CD14-positive monocyte (primary cell): ENCODE measurements at regions not wholly inside any gene's neighbourhood (a gene's known extent, or its start where the extent isn't known, plus 50 kb on each side); places are given as distances from the start of the nearest gene placed in this dataset.
A peak's percentile ranks its signal among the peaks of the same experiment; 100 is the strongest.

Experiments used
- DNase-seq, 3 donors: peaks; one replicate each; pipeline ENCODE4 v3.0.0-alpha.2; 2011 to 2022
- H2AFZ ChIP-seq: 2 replicates; pipeline ENCODE4 v1.6.0; 2012; ENCODE audit warnings: mild to moderate bottlenecking, low read depth, low read length, inconsistent platforms; ENCODE audit not compliant: insufficient read depth, poor library complexity, severe bottlenecking
- H3K27ac ChIP-seq, 2 donors: 1 replicate in 1 of 2; 2 replicates in 1 of 2; pipeline ENCODE4 v1.5.1; 2012 to 2013; ENCODE audit warnings: low read length in 2 of 2, control low read depth in 1 of 2, inconsistent platforms in 1 of 2, low read depth in 1 of 2, mild to moderate bottlenecking in 1 of 2
- H3K27me3 ChIP-seq, 2 donors: one replicate each; pipeline versions ENCODE4 v1.6.0 to v1.6.1; 2011 to 2013; ENCODE audit warnings: low read length in 2 of 2; ENCODE audit not compliant: control insufficient read depth in 2 of 2, insufficient read depth in 2 of 2
- H3K36me3 ChIP-seq, 2 donors: replicated peaks in 1 of 2; 1 replicate in 1 of 2; 2 replicates in 1 of 2; pipeline versions ENCODE4 v1.5.1 to v1.6.1; 2012 to 2013; ENCODE audit warnings: low read length in 2 of 2, control low read depth in 1 of 2, inconsistent platforms in 1 of 2, mild to moderate bottlenecking in 1 of 2; ENCODE audit not compliant: insufficient read depth in 2 of 2, control insufficient read depth in 1 of 2
- H3K4me1 ChIP-seq, 2 donors: 1 replicate in 1 of 2; 2 replicates in 1 of 2; pipeline versions ENCODE4 v1.5.1 to v1.6.1; 2012 to 2013; ENCODE audit warnings: low read length in 2 of 2, control low read depth in 1 of 2, inconsistent platforms in 1 of 2, mild to moderate bottlenecking in 1 of 2, moderate library complexity in 1 of 2; ENCODE audit not compliant: insufficient read depth in 2 of 2, control insufficient read depth in 1 of 2
- H3K4me2 ChIP-seq: replicated peaks from 2 replicates; pipeline ENCODE3; 2012; ENCODE audit warnings: low read length, moderate library complexity, mild to moderate bottlenecking; ENCODE audit not compliant: poor library complexity, severe bottlenecking; ENCODE audit errors: extremely low read depth
- H3K4me3 ChIP-seq, 3 experiments: fragments of 200-600 bp in 1 of 3; sonication (generic) in 1 of 3; replicated peaks in 1 of 3; 1 replicate in 2 of 3; 2 replicates in 1 of 3; pipeline ENCODE4 v1.5.1; 2011 to 2013; ENCODE audit warnings: low read length in 3 of 3, mild to moderate bottlenecking in 3 of 3, control low read depth in 2 of 3, low read depth in 2 of 3, inconsistent platforms in 1 of 3, moderate library complexity in 1 of 3
- H3K79me2 ChIP-seq: 2 replicates; pipeline ENCODE4 v1.6.0; 2012; ENCODE audit warnings: mild to moderate bottlenecking, control low read depth, inconsistent platforms, low read length, moderate library complexity; ENCODE audit not compliant: insufficient read depth
- H3K9ac ChIP-seq: 2 replicates; pipeline ENCODE4 v1.6.0; 2017; ENCODE audit warnings: low read length, mild to moderate bottlenecking; ENCODE audit not compliant: insufficient read depth, poor library complexity, severe bottlenecking
- H3K9me3 ChIP-seq, 2 donors: replicated peaks in 1 of 2; 1 replicate in 1 of 2; 2 replicates in 1 of 2; pipeline versions ENCODE4 v1.5.1 to v1.6.1; 2012 to 2013; ENCODE audit warnings: low read length in 2 of 2, control low read depth in 1 of 2; ENCODE audit not compliant: control insufficient read depth in 1 of 2, insufficient read depth in 1 of 2
- H4K20me1 ChIP-seq: 2 replicates; pipeline ENCODE4 v1.6.0; 2012; ENCODE audit warnings: mild to moderate bottlenecking, low read length, control low read depth, moderate library complexity; ENCODE audit not compliant: insufficient read depth
- H3K27ac Mint-ChIP-seq, 7 donors: one replicate each; pipeline ENCODE4 v1.8.0; 2020; ENCODE audit warnings: mild to moderate bottlenecking in 7 of 7, mixed read lengths in 7 of 7, moderate library complexity in 6 of 7, inconsistent platforms in 2 of 7
- H3K27me3 Mint-ChIP-seq, 3 donors: one replicate each; pipeline ENCODE4 v1.8.0; 2021 to 2022; ENCODE audit warnings: low read depth in 3 of 3, mild to moderate bottlenecking in 3 of 3, mixed read lengths in 3 of 3, moderate library complexity in 3 of 3, inconsistent platforms in 1 of 3
- H3K36me3 Mint-ChIP-seq, 2 donors: one replicate each; pipeline ENCODE4 v1.8.0; 2020; ENCODE audit warnings: mixed read lengths in 2 of 2, inconsistent platforms in 1 of 2, mild to moderate bottlenecking in 1 of 2
- H3K4me1 Mint-ChIP-seq: one replicate; pipeline ENCODE4 v1.8.0; 2020; ENCODE audit warnings: mild to moderate bottlenecking, mixed read lengths
- H3K4me3 Mint-ChIP-seq, 2 donors: one replicate each; pipeline ENCODE4 v1.8.0; 2020; ENCODE audit warnings: mild to moderate bottlenecking in 2 of 2, mixed read lengths in 2 of 2, moderate library complexity in 1 of 2
- H3K9me3 Mint-ChIP-seq, 7 donors: one replicate each; pipeline ENCODE4 v1.8.0; 2020 to 2022; ENCODE audit warnings: mixed read lengths in 7 of 7, mild to moderate bottlenecking in 6 of 7, moderate library complexity in 6 of 7, inconsistent platforms in 2 of 7
- CTCF ChIP-seq: fragments of 200-600 bp; IDR thresholded peaks from one replicate; pipeline ENCODE4 v1.8.0; 2022; ENCODE audit warnings: antibody characterized with exemption, mild to moderate bottlenecking
- WGBS: methylation state at CpG from one replicate; pipeline ENCODE4 v1.1.5; 2013; ENCODE audit warnings: missing lambda C conversion rate; ENCODE audit not compliant: insufficient coverage; 5-methylcytosine and 5-hydroxymethylcytosine counted together
- intact Hi-C, 2 donors: fragments of 100-400 bp; cut with micrococcal nuclease; formaldehyde crosslinking; loops; one replicate each; pipeline versions ENCODE4 v1.15.0 to v1.15.1; 2023

DNA sequence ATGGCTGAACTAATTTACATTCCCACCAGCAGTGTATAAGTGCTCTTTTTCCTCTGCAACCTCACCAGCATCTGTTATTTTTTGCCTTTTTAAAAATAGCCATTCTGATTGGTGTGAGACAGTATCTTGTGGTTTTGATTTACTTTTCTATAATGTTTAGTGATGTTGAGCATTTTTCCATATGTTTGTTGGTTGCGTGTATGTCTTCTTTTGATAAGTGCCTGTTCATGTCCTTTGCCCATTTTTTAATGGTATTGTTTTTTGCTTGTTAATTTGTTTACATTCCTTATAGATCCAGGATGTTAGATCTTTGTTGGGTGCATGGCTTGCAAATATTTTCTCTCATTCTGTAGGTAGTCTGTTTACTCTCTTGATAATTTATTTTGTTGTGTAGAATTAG, 169.9 kb downstream of the PRL start:
- H3K4me1 Mint-ChIP-seq, result no peaks in the 10 kb centered on the region
- Histone ChIP-seq H3K9ac (no peak overlapping the region), H3K9me3 (no peaks in the 10 kb centered on the region), H3K4me3 (no peak overlapping the region), H3K79me2 (no peaks in the 10 kb centered on the region), H2AFZ (no peak overlapping the region), H4K20me1 (no peaks in the 10 kb centered on the region), H3K36me3 (no peaks in the 10 kb centered on the region), H3K4me2 (no peak overlapping the region), H3K27ac (no peak overlapping the region), H3K27me3 (no peaks in the 10 kb centered on the region), H3K4me1 (no peaks in the 10 kb centered on the region)
- no peak for TF ChIP-seq CTCF
- no peak for DNase-seq
- H3K36me3 Mint-ChIP-seq, result no peaks in the 10 kb centered on the region
- no peaks in the 10 kb centered on the region for H3K27me3 Mint-ChIP-seq
- no CpG with 5 or more reads among the region's 1 CpG for WGBS
- H3K27ac Mint-ChIP-seq, result no peak overlapping the region
- no peak overlapping the region for H3K4me3 Mint-ChIP-seq
- intact Hi-C loops, result no loop called here
- peaks cover 13 to 28% (median 16%) of the 10 kb centered on the region in 7 donors for H3K9me3 Mint-ChIP-seq

DNA sequence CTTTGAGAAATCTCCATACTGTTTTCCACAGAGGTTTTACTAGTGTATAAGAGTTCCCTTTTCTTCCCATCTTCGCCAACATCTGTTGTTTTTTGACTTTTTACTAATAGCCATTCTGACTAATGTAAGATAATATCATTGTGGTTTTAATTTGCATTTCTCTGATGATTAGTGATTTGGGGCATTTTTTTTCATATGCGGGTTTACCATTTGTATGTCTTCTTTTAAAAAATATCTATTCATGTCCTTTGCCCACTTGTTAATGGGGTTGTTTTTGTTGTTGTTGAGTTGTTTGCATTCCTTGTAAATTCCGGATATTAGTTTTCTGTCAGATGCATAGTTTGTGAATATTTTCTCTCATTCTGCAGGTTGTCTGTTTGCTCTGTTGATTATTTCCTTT, 167.1 kb downstream of the PRL start:
- Histone ChIP-seq H3K4me3 (no peak overlapping the region), H3K27me3 (no peaks in the 10 kb centered on the region), H4K20me1 (no peaks in the 10 kb centered on the region), H3K27ac (no peak overlapping the region), H3K4me1 (no peaks in the 10 kb centered on the region), H3K4me2 (no peak overlapping the region), H3K36me3 (no peaks in the 10 kb centered on the region), H2AFZ (no peak overlapping the region), H3K9ac (no peak overlapping the region), H3K79me2 (no peaks in the 10 kb centered on the region), H3K9me3 (peaks cover 0 to 4% of the 10 kb centered on the region in 2 donors)
- no peaks in the 10 kb centered on the region for H3K27me3 Mint-ChIP-seq
- TF ChIP-seq CTCF, result no peak
- no peaks in the 10 kb centered on the region for H3K36me3 Mint-ChIP-seq
- H3K4me1 Mint-ChIP-seq, result no peaks in the 10 kb centered on the region
- intact Hi-C loops, result no loop called here
- DNase-seq, result no peak
- WGBS, result no CpG with 5 or more reads among the region's 3 CpGs
- peak overlapping the region in 1 of 7 donors; percentile 12 for H3K27ac Mint-ChIP-seq
- no peak overlapping the region for H3K4me3 Mint-ChIP-seq
- H3K9me3 Mint-ChIP-seq, result peaks cover 14 to 36% (median 19%) of the 10 kb centered on the region in 7 donors
